K562 (cell line): ENCODE measurements at regions not wholly inside any gene's neighbourhood (a gene's known extent, or its start where the extent isn't known, plus 50 kb on each side); places are given as distances from the start of the nearest gene placed in this dataset.
A peak's percentile ranks its signal among the peaks of the same experiment; 100 is the strongest.

Experiments
- DACH1 ChIP-seq: fragments of 450-650 bp; IDR thresholded peaks from 2 replicates; pipeline ENCODE4 v1.6.1; 2018; ENCODE audit not compliant: partially characterized antibody
- FOXK1 ChIP-seq: sonication (generic); formaldehyde crosslinking; IDR thresholded peaks from 2 replicates; pipeline ENCODE4 v1.8.0; 2022; ENCODE audit warnings: missing genetic modification reagents, mild to moderate bottlenecking, borderline replicate concordance
- HIVEP1 ChIP-seq: fragments of 250-450 bp; sonication (Bioruptor Pico); IDR thresholded peaks from 2 replicates; pipeline ENCODE4 v1.4.0; 2020; ENCODE audit warnings: mild to moderate bottlenecking
- IRF2 ChIP-seq: sonication (generic); formaldehyde crosslinking; IDR thresholded peaks from 2 replicates; pipeline ENCODE4 v1.8.1; 2022; ENCODE audit warnings: mild to moderate bottlenecking, missing genetic modification reagents
- KDM4B ChIP-seq, 2 experiments: fragments of 450-650 bp in 1 of 2; sonication (generic) in 1 of 2; IDR thresholded peaks; 2 replicates each; pipeline ENCODE4 v1.6.1; 2016 to 2017; ENCODE audit warnings: borderline replicate concordance in 2 of 2, antibody characterized with exemption in 1 of 2, low read depth in 1 of 2, mild to moderate bottlenecking in 1 of 2
- MIER1 ChIP-seq: fragments of 450-650 bp; IDR thresholded peaks from 2 replicates; pipeline ENCODE4 v1.6.1; 2016; ENCODE audit warnings: antibody characterized with exemption, mild to moderate bottlenecking, low read depth
- NR0B1 ChIP-seq: fragments of 450-650 bp; IDR thresholded peaks from one replicate; pipeline ENCODE4 v1.6.1; 2018; ENCODE audit warnings: mild to moderate bottlenecking, moderate library complexity; ENCODE audit not compliant: partially characterized antibody
- NR2C1 ChIP-seq, 2 experiments: fragments of 450-650 bp; IDR thresholded peaks; 2 replicates each; pipeline ENCODE4 v1.6.1; 2017; ENCODE audit warnings: mild to moderate bottlenecking in 2 of 2, antibody characterized with exemption in 1 of 2, inconsistent platforms in 1 of 2, missing compliant biosample characterization in 1 of 2, missing genetic modification characterization in 1 of 2
- PHF20 ChIP-seq: fragments of 450-650 bp; IDR thresholded peaks from 2 replicates; pipeline ENCODE4 v1.6.1; 2018; ENCODE audit not compliant: partially characterized antibody
- RBM39 ChIP-seq: fragments of 200-400 bp; formaldehyde crosslinking; optimal IDR thresholded peaks from 2 replicates; pipeline ENCODE3; 2018; ENCODE audit warnings: low read depth, low read length
- SUPT5H ChIP-seq: fragments of 450-650 bp; IDR thresholded peaks from 2 replicates; pipeline ENCODE4 v1.6.1; 2016
- TAF15 ChIP-seq: fragments of 200-400 bp; formaldehyde crosslinking; IDR thresholded peaks from 2 replicates; pipeline ENCODE4 v1.6.1; 2017; ENCODE audit warnings: mild to moderate bottlenecking, low read depth, low read length, moderate library complexity
- TBP ChIP-seq: optimal IDR thresholded peaks from 2 replicates; pipeline ENCODE3; 2011; ENCODE audit warnings: low read depth, low read length, improper control_type of control experiment
- TCF3 ChIP-seq: sonication (generic); formaldehyde crosslinking; IDR thresholded peaks from 2 replicates; pipeline ENCODE4 v1.4.0; 2020; ENCODE audit warnings: mild to moderate bottlenecking, missing genetic modification reagents
- ZBTB17 ChIP-seq: fragments of 450-650 bp; formaldehyde crosslinking; IDR thresholded peaks from 2 replicates; pipeline ENCODE4 v1.4.0; 2020; ENCODE audit warnings: mild to moderate bottlenecking
- ZMIZ1 ChIP-seq, 2 experiments: fragments of 150-350 bp in 1 of 2; IDR thresholded peaks; 2 replicates each; pipeline ENCODE4 v1.6.1; 2012 to 2016; ENCODE audit warnings: low read depth in 2 of 2, low read length in 2 of 2, mild to moderate bottlenecking in 1 of 2, moderate library complexity in 1 of 2
- ZNF143 ChIP-seq: sonication (generic); formaldehyde crosslinking; IDR thresholded peaks from 2 replicates; pipeline ENCODE4 v1.9.0; 2022; ENCODE audit warnings: mild to moderate bottlenecking, missing genetic modification reagents
- ZNF408 ChIP-seq: fragments of 250-450 bp; sonication (Bioruptor Pico); IDR thresholded peaks from 2 replicates; pipeline ENCODE4 v1.4.0; 2020; ENCODE audit warnings: low read depth, mild to moderate bottlenecking, moderate library complexity
- ZNF589 ChIP-seq: fragments of 200-800 bp; sonication (Bioruptor generic); IDR thresholded peaks from 2 replicates; pipeline ENCODE4 v1.6.1; 2016; ENCODE audit warnings: low read depth, missing genetic modification characterization, missing compliant biosample characterization
- ZNF668 ChIP-seq: fragments of 250-450 bp; sonication (Bioruptor Pico); IDR thresholded peaks from 2 replicates; pipeline ENCODE4 v1.8.0; 2022; ENCODE audit warnings: mild to moderate bottlenecking, inconsistent platforms
- ZNF766 ChIP-seq: fragments of 200-800 bp; sonication (Bioruptor generic); conservative IDR thresholded peaks from 2 replicates; pipeline ENCODE4 v1.6.1; 2016; ENCODE audit warnings: missing genetic modification characterization, missing compliant biosample characterization
- ZZZ3 ChIP-seq: fragments of 450-650 bp; IDR thresholded peaks from 2 replicates; pipeline ENCODE4 v1.6.1; 2016; ENCODE audit warnings: antibody characterized with exemption, mild to moderate bottlenecking, moderate library complexity
- TF ChIP-seq, protein P1 (sequence below): fragments of 150-350 bp; conservative IDR thresholded peaks from 2 replicates; pipeline ENCODE4 v1.6.1; 2014; ENCODE audit warnings: low read length

DNA sequence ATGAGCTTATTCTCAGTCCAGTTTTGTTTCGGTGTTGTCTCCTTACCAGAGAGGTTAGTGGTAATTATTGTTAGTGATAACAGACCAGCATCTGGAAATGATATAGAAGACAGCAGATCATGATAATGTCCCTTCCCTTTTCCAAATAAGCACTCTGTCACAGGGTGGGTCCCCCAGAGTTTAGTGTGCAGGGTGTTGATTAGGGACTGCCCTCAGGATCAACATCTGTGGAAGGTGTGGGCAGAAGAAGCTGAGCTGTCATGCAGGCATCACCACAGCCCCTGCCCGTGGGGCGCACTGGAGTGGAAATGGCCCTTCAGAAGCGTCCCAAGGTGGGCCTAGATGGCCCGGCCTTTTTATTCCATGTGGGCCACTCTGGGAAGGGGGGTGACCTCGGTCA is 67.6 kb upstream of the DTNBP1 start (continued):
- TF ChIP-seq ZNF408 (CRISPR knock-in tag) = no peak
- no peak for TF ChIP-seq TBP
- TF ChIP-seq ZNF143 = no peak
- TF ChIP-seq NR0B1 = no peak
- no peak for TF ChIP-seq IRF2 (CRISPR knock-in tag)
- TF ChIP-seq TAF15 = no peak
- TF ChIP-seq TCF3 = peak; percentile 84
- no peak for TF ChIP-seq ZBTB17 (CRISPR knock-in tag)
- no peak for TF ChIP-seq ZZZ3
- TF ChIP-seq ZMIZ1 (IDR thresholded peaks at IDR 0.05; ENCODE audit: low read depth in 2 of 2, low read length in 2 of 2) = no peak
- no peak for TF ChIP-seq RBM39
- no peak for TF ChIP-seq ZNF668 (CRISPR knock-in tag)
- TF ChIP-seq ZNF589 (CRISPR knock-in tag) = no peak
- TF ChIP-seq HIVEP1 (CRISPR knock-in tag) = no peak
- no peak for TF ChIP-seq SUPT5H
- TF ChIP-seq DACH1 = no peak
- no peak for TF ChIP-seq FOXK1 (CRISPR knock-in tag)
- TF ChIP-seq MIER1 = no peak
- TF ChIP-seq PHF20 = no peak
- TF ChIP-seq KDM4B (IDR thresholded peaks at IDR 0.05; ENCODE audit: borderline replicate concordance in 2 of 2, low read depth in 1 of 2) = no peak
- TF ChIP-seq, protein P1, sequence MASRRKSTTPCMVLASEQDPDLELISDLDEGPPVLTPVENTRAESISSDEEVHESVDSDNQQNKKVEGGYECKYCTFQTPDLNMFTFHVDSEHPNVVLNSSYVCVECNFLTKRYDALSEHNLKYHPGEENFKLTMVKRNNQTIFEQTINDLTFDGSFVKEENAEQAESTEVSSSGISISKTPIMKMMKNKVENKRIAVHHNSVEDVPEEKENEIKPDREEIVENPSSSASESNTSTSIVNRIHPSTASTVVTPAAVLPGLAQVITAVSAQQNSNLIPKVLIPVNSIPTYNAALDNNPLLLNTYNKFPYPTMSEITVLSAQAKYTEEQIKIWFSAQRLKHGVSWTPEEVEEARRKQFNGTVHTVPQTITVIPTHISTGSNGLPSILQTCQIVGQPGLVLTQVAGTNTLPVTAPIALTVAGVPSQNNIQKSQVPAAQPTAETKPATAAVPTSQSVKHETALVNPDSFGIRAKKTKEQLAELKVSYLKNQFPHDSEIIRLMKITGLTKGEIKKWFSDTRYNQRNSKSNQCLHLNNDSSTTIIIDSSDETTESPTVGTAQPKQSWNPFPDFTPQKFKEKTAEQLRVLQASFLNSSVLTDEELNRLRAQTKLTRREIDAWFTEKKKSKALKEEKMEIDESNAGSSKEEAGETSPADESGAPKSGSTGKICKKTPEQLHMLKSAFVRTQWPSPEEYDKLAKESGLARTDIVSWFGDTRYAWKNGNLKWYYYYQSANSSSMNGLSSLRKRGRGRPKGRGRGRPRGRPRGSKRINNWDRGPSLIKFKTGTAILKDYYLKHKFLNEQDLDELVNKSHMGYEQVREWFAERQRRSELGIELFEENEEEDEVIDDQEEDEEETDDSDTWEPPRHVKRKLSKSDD = no peak
- no peak for TF ChIP-seq ZNF766
- no peak for TF ChIP-seq NR2C1 (IDR thresholded peaks at IDR 0.05)
- TF ChIP-seq NR2C1 (tag; IDR thresholded peaks at IDR 0.05) = no peak
